A673 (cell line): ENCODE measurements at regions not wholly inside any gene's neighbourhood (a gene's known extent, or its start where the extent isn't known, plus 50 kb on each side); places are given as distances from the start of the nearest gene placed in this dataset.

ENCODE experiments used
- BruUV-seq: library from RNA; stranded (reverse); fragments of 400-500 nt; replicated peaks from 2 replicates; lab custom pipeline; 2021; lab: Mats Ljungman, UMichigan
- CTCF ChIA-PET: fragments of 300-600 bp; sonication (Branson Sonifier 250); formaldehyde crosslinking; loops from one replicate; lab custom pipeline; 2022; ENCODE audit warnings: antibody characterized with exemption; lab: Charles Lee
- POLR2A ChIA-PET: fragments of 300-600 bp; sonication (Branson Sonifier 250); formaldehyde crosslinking; loops from one replicate; lab custom pipeline; 2022; ENCODE audit warnings: antibody characterized with exemption; ENCODE audit not compliant: low non-redundant PET; lab: Charles Lee
- DNase-seq: peaks from one replicate; pipeline ENCODE4 v3.0.0-alpha.2; 2015; ENCODE audit warnings: low spot score
- H3K27ac ChIP-seq: fragments of 200-600 bp; sonication (generic); 2 replicates; pipeline ENCODE4 v1.5.1; 2016; ENCODE audit warnings: mixed run types, low read depth, mild to moderate bottlenecking, mixed read lengths, antibody characterized with exemption, low read length; ENCODE audit not compliant: poor library complexity, severe bottlenecking
- H3K27me3 ChIP-seq: fragments of 200-600 bp; sonication (generic); replicated peaks from 2 replicates; pipeline ENCODE4 v1.6.1; 2017; ENCODE audit warnings: mixed run types, low read depth, mild to moderate bottlenecking, mixed read lengths, antibody characterized with exemption, low read length; ENCODE audit not compliant: insufficient read depth, poor library complexity
- H3K36me3 ChIP-seq: fragments of 200-600 bp; sonication (generic); 2 replicates; pipeline ENCODE4 v1.6.1; 2016; ENCODE audit warnings: mixed run types, mild to moderate bottlenecking, mixed read lengths, antibody characterized with exemption, low read length; ENCODE audit not compliant: insufficient read depth, poor library complexity, severe bottlenecking
- H3K4me1 ChIP-seq: fragments of 200-600 bp; sonication (generic); 2 replicates; pipeline ENCODE4 v1.6.1; 2017; ENCODE audit warnings: mixed run types, mild to moderate bottlenecking, mixed read lengths, antibody characterized with exemption, low read length; ENCODE audit not compliant: insufficient read depth, poor library complexity, severe bottlenecking
- H3K4me3 ChIP-seq: fragments of 200-600 bp; sonication (generic); 2 replicates; pipeline ENCODE4 v1.5.1; 2016; ENCODE audit warnings: low read depth, mixed run types, mild to moderate bottlenecking, mixed read lengths, low read length; ENCODE audit not compliant: poor library complexity, severe bottlenecking
- H3K9me3 ChIP-seq: fragments of 200-600 bp; sonication (generic); 2 replicates; pipeline ENCODE4 v1.6.1; 2016; ENCODE audit warnings: mixed run types, low read depth, mild to moderate bottlenecking, mixed read lengths, antibody characterized with exemption, low read length; ENCODE audit not compliant: poor library complexity, severe bottlenecking
- CTCF ChIP-seq: fragments of 300-800, 200-600 bp; sonication (generic); conservative IDR thresholded peaks from 2 replicates; pipeline ENCODE4 v1.5.1; 2017; ENCODE audit warnings: low read depth, mild to moderate bottlenecking, antibody characterized with exemption, low read length, moderate library complexity, mixed read lengths
- EZH2 ChIP-seq: fragments of 200-600 bp; sonication (generic); IDR thresholded peaks from 2 replicates; pipeline ENCODE4 v1.6.1; 2017; ENCODE audit warnings: borderline replicate concordance, low read depth, mild to moderate bottlenecking, mixed read lengths, antibody characterized with exemption, low read length; ENCODE audit not compliant: poor library complexity, severe bottlenecking
- intact Hi-C: fragments of 100-400 bp; cut with micrococcal nuclease; formaldehyde crosslinking; loops from one replicate; pipeline ENCODE4 v1.10.0; 2022; ENCODE audit not compliant: unreplicated experiment

GRCh38 chr2:152827944-152828343 lies 109.5 kb downstream of the ARL6IP6 start:
- no TSS peak for BruUV-seq
- ChIA-PET CTCF (interaction anchor here (0.6 kb wide), 1 partner anchor 15 kb away, joined by 3 read pairs; no protein-coding TSS in a partner anchor), POLR2A (no interaction called here)
- TF ChIP-seq EZH2 (no peak), CTCF (no peak)
- Histone ChIP-seq H3K4me3 (no peak overlapping the region), H3K27me3 (no peaks in the 10 kb centered on the region), H3K36me3 (no peaks in the 10 kb centered on the region), H3K27ac (no peak overlapping the region), H3K9me3 (no peaks in the 10 kb centered on the region), H3K4me1 (no peaks in the 10 kb centered on the region)
- intact Hi-C loops = no loop called here
- no peak for DNase-seq

- Histone ChIP-seq H3K9me3 (no peaks in the 10 kb centered on the region), H3K4me1 (no peaks in the 10 kb centered on the region), H3K27me3 (no peaks in the 10 kb centered on the region), H3K4me3 (no peak overlapping the region), H3K27ac (no peak overlapping the region), H3K36me3 (no peaks in the 10 kb centered on the region)
- POLR2A ChIA-PET = no interaction called here
- CTCF ChIA-PET = no interaction called here
- intact Hi-C loops = no loop called here
- no TSS peak for BruUV-seq
- no peak for DNase-seq
- TF ChIP-seq EZH2 = no peak
- no peak for TF ChIP-seq CTCF
These were observed 108.3 kb downstream of the ARL6IP6 start for GRCh38 chr2:152826581-152827279.

- ChIA-PET POLR2A (no interaction called here), CTCF (no interaction called here)
- H3K27ac ChIP-seq = no peak overlapping the region
- no peaks in the 10 kb centered on the region for H3K27me3 ChIP-seq
- no peaks in the 10 kb centered on the region for H3K36me3 ChIP-seq
- H3K4me1 ChIP-seq = no peaks in the 10 kb centered on the region
- no peak overlapping the region for H3K4me3 ChIP-seq
- no peaks in the 10 kb centered on the region for H3K9me3 ChIP-seq
- intact Hi-C loops = no loop called here
- no peak for DNase-seq
- no peak for TF ChIP-seq EZH2
- no peak for TF ChIP-seq CTCF
- BruUV-seq = no TSS peak
These were observed 107.4 kb downstream of the ARL6IP6 start for GRCh38 chr2:152825834-152826233.
